ENCODE measurements at regions not wholly inside any gene's neighbourhood (a gene's known extent, or its start where the extent isn't known, plus 50 kb on each side); places are given as distances from the start of the nearest gene placed in this dataset.

DNA sequence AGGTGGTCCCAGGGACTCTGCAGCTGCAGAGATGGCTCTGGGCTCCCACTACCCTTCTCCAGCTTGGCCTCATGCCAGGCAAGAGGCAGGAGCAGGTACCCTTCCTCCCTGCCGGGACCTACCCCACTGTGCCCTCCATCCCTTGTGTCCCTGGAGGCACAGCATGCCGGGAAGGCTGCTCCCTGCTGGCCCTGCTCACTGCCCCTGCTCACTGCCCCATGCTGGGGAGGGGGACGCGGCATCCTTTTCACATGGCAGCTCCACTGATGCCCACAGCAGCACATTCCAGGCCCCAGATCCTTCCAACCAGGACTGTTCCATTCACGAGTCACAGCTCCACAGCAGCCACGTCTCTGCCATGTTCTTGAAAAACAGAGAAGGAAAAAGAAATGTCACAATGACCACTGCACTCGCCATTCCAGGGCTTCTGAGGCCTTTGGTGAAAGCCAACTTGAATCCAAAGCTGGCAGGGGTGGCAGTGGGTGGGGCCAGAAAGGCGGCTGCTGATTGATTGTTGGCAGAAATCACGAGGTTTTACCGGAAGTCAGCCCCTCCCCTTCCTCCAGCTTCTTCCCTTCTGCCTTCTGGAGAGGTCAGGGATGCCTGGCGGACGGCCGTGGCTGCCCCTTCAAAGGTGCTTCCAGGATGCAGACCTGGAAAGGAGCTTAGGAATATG, 268.0 kb downstream of the CYP26B1 start:
- peaks cover 11% of the 10 kb centered on the region for H3K27me3 Mint-ChIP-seq (ENCODE audit: insufficient read depth, low read depth)
- no peaks in the 10 kb centered on the region for H3F3A ChIP-seq (ENCODE audit: low read depth)
- DNase-seq (ENCODE audit: low spot score), result no peak
- no peaks in the 10 kb centered on the region for H4K20me1 ChIP-seq (ENCODE audit: low read depth)
- H3K36me3 ChIP-seq, result no peaks in the 10 kb centered on the region
- H3K4me2 ChIP-seq, result no peak overlapping the region
- H3K4me1 ChIP-seq, result no peaks in the 10 kb centered on the region
- H3K4me3 ChIP-seq, result no peak overlapping the region
- H3K27me3 ChIP-seq, result no peaks in the 10 kb centered on the region
- H3K4me3 Mint-ChIP-seq, result no peak overlapping the region
- H3K36me3 Mint-ChIP-seq, result no peaks in the 10 kb centered on the region
- no peak overlapping the region for H3K27ac Mint-ChIP-seq
- no peaks in the 10 kb centered on the region for H3K9me3 ChIP-seq (ENCODE audit: low read depth)
- H3K9me3 Mint-ChIP-seq, result no peaks in the 10 kb centered on the region
- no peak overlapping the region for H3K9ac ChIP-seq
- no peak overlapping the region for H2AFZ ChIP-seq (replicated peaks)
- no peaks in the 10 kb centered on the region for H3K4me1 Mint-ChIP-seq
- H3K27ac ChIP-seq, result no peak overlapping the region
- TF ChIP-seq EZH2 (IDR thresholded peaks at IDR 0.05), result no peak
- H3K79me2 ChIP-seq (ENCODE audit: low read depth), result no peaks in the 10 kb centered on the region

DNA sequence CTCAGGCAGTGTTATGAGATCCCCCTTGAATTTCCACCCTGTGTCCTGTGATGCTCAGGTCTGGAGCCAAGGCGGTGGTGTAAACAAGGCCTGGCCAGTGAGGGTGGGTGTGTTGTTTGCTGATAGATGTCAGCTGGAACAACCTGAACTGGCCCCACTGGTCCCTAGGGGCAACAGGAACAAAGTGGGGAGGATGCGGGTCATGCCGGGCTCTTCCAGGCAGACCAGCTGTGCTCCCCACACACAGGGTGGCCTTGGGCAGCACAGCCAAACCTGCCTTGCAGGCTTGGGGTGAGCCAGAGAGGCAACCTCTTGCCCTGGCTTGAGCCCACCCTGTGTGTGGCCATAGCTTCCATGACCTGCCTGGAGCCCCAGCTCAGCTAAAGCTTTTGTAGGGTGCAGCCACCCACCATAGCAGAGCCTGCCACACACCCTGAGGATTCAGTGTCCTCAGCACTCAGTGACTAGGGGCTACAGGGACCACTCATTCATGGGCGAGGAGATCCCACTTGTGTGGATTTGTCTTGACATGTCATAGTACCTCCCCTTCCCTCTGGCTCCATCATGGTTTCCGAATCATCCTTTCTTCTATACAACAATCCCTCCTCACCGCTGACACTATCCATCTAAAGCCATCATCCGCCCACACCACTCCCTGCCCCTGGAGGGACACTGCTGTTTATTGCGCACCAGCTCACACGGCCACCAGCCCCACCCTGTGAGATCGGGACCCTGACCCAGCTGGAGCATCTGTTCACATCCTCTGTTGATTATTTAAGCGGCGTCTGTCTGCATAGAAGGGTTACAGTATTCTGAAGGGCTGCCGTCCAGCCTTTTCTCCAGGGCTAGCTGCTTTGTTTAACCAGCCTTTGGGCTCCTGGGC, 268.8 kb downstream of the CYP26B1 start:
- no peaks in the 10 kb centered on the region for H3K36me3 ChIP-seq
- no peak for DNase-seq (ENCODE audit: low spot score)
- no peaks in the 10 kb centered on the region for H4K20me1 ChIP-seq (ENCODE audit: low read depth)
- H3K27ac ChIP-seq, result no peak overlapping the region
- Mint-ChIP-seq H3K27ac (no peak overlapping the region), H3K4me3 (no peak overlapping the region), H3K4me1 (no peaks in the 10 kb centered on the region), H3K36me3 (no peaks in the 10 kb centered on the region), H3K9me3 (no peaks in the 10 kb centered on the region), H3K27me3 (ENCODE audit: insufficient read depth, low read depth) (peaks cover 9% of the 10 kb centered on the region)
- no peaks in the 10 kb centered on the region for H3F3A ChIP-seq (ENCODE audit: low read depth)
- no peaks in the 10 kb centered on the region for H3K27me3 ChIP-seq
- no peak overlapping the region for H3K9ac ChIP-seq
- H3K4me1 ChIP-seq, result no peaks in the 10 kb centered on the region
- H2AFZ ChIP-seq (replicated peaks), result no peak overlapping the region
- H3K79me2 ChIP-seq (ENCODE audit: low read depth), result no peaks in the 10 kb centered on the region
- TF ChIP-seq CTCF (IDR thresholded peaks at IDR 0.05) (no peak), EZH2 (IDR thresholded peaks at IDR 0.05) (no peak), EZH2phosphoT487 (IDR thresholded peaks at IDR 0.05) (no peak)
- no peaks in the 10 kb centered on the region for H3K9me3 ChIP-seq (ENCODE audit: low read depth)
- no peak overlapping the region for H3K4me2 ChIP-seq
- H3K4me3 ChIP-seq, result no peak overlapping the region

GRCh38 chr2:71877636-71878035, 270.0 kb downstream of the CYP26B1 start:
- Histone ChIP-seq H2AFZ (replicated peaks) (no peak overlapping the region), H3K4me2 (no peak overlapping the region), H4K20me1 (ENCODE audit: low read depth) (no peaks in the 10 kb centered on the region), H3K4me1 (no peaks in the 10 kb centered on the region), H3K79me2 (ENCODE audit: low read depth) (no peaks in the 10 kb centered on the region), H3F3A (ENCODE audit: low read depth) (no peaks in the 10 kb centered on the region), H3K27ac (no peak overlapping the region), H3K27me3 (no peaks in the 10 kb centered on the region), H3K9ac (no peak overlapping the region), H3K36me3 (no peaks in the 10 kb centered on the region), H3K4me3 (no peak overlapping the region), H3K9me3 (ENCODE audit: low read depth) (no peaks in the 10 kb centered on the region)
- no peaks in the 10 kb centered on the region for H3K9me3 Mint-ChIP-seq
- no peaks in the 10 kb centered on the region for H3K4me1 Mint-ChIP-seq
- H3K27me3 Mint-ChIP-seq (ENCODE audit: insufficient read depth, low read depth), result peaks cover 9% of the 10 kb centered on the region
- H3K36me3 Mint-ChIP-seq, result no peaks in the 10 kb centered on the region
- no peak for DNase-seq (ENCODE audit: low spot score)
- H3K27ac Mint-ChIP-seq, result no peak overlapping the region
- TF ChIP-seq EZH2 (IDR thresholded peaks at IDR 0.05) (no peak), EZH2phosphoT487 (IDR thresholded peaks at IDR 0.05) (no peak), CTCF (IDR thresholded peaks at IDR 0.05) (no peak)
- no peak overlapping the region for H3K4me3 Mint-ChIP-seq

All from neural progenitor cell (in vitro differentiated cells).